ENCODE measurements at regions not wholly inside any gene's neighbourhood (a gene's known extent, or its start where the extent isn't known, plus 50 kb on each side); places are given as distances from the start of the nearest gene placed in this dataset.

DNA sequence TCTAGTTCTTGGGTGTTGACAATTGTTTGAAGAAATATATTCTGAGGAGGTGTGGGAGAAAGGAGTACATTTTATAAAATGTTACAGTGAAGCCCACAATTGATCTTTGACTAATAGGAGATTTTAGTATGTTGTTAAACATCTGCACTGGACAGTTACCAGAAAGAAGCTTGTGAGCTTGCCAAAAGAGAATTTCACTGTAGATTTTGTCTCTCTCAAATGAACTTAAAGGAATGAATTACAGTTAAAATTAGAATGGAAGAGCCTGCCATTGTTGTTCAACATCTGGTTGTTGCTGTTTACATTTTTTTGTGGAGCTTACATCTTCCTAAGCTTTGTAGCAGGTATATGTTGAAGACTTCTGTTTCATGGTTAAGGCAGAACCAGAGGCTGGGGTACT, 620.5 kb upstream of the CCDC179 start:
- TF ChIP-seq, protein P1, sequence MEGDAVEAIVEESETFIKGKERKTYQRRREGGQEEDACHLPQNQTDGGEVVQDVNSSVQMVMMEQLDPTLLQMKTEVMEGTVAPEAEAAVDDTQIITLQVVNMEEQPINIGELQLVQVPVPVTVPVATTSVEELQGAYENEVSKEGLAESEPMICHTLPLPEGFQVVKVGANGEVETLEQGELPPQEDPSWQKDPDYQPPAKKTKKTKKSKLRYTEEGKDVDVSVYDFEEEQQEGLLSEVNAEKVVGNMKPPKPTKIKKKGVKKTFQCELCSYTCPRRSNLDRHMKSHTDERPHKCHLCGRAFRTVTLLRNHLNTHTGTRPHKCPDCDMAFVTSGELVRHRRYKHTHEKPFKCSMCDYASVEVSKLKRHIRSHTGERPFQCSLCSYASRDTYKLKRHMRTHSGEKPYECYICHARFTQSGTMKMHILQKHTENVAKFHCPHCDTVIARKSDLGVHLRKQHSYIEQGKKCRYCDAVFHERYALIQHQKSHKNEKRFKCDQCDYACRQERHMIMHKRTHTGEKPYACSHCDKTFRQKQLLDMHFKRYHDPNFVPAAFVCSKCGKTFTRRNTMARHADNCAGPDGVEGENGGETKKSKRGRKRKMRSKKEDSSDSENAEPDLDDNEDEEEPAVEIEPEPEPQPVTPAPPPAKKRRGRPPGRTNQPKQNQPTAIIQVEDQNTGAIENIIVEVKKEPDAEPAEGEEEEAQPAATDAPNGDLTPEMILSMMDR (IDR thresholded peaks at IDR 0.05; ENCODE audit: low read depth, low read length), result no peak
- no peak for TF ChIP-seq EZH2phosphoT487 (IDR thresholded peaks at IDR 0.05; ENCODE audit: low read depth)
